ENCODE measurements at regions not wholly inside any gene's neighbourhood (a gene's known extent, or its start where the extent isn't known, plus 50 kb on each side); places are given as distances from the start of the nearest gene placed in this dataset.

DNA sequence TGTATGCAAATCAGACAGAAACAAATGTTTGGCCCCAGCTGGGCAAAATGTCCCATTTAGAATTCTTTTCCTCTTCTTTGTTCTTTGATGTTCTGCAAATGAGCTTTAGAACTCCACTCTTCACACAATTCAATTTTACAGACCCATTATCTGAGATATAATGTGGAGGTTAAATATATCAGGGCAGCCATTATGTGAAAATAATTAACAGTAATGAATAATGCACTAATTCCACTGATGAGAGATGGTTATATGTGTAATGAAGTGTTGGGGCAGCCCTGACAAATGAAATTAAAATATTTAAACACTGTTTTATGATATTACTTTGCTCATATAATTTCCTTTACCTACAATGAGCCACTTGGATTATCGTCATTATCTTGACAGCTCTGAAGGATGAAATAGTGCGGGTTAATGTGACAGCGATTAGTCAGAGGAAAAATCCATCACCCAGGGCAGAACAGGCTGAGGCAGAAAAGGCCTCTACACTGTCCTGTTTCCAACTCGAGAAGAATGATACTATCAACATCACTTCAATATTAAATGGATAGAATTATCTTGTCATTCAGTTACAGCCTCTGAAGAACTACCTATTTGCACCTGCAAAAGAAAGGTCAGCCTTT, 321.1 kb downstream of the RBM26 start:
- Histone ChIP-seq H3K4me1 (replicated peaks in 1 of 4; ENCODE audit: control insufficient read depth in 3 of 4, insufficient read depth in 4 of 4, low read length in 3 of 4) (no peaks in the 10 kb centered on the region), H4K8ac (ENCODE audit: extremely low read depth, insufficient read depth, low read length) (no peak overlapping the region), H4K91ac (replicated peaks; ENCODE audit: insufficient read length, low read length) (no peak overlapping the region), H3K23ac (ENCODE audit: insufficient read length) (no peak overlapping the region), H3K4me2 (ENCODE audit: insufficient read depth in 1 of 2, low read depth in 2 of 2, low read length in 2 of 2) (no peak overlapping the region), H3K79me1 (ENCODE audit: low read depth, low read length) (no peaks in the 10 kb centered on the region), H3K56ac (replicated peaks; ENCODE audit: insufficient read length, low read depth, low read length) (no peak overlapping the region), H3K14ac (ENCODE audit: insufficient read length) (no peak overlapping the region), H2BK12ac (ENCODE audit: low read depth, low read length) (no peak overlapping the region), H4K20me1 (replicated peaks in 1 of 2; ENCODE audit: control insufficient read depth in 1 of 2, insufficient read depth in 2 of 2, low read length in 2 of 2) (no peaks in the 10 kb centered on the region), H3K4ac (replicated peaks; ENCODE audit: insufficient read length, low read depth, low read length) (no peak overlapping the region), H2BK20ac (ENCODE audit: low read length) (no peak overlapping the region), H4K5ac (ENCODE audit: insufficient read length, low read depth, low read length) (no peak overlapping the region), H3K4me3 (ENCODE audit: extremely low read depth in 1 of 4, insufficient read depth in 2 of 4, low read depth in 3 of 4, low read length in 4 of 4) (no peak overlapping the region), H3K9me3 (ENCODE audit: insufficient read depth in 2 of 2, low read depth in 1 of 2, low read length in 1 of 2) (no peaks in the 10 kb centered on the region), H3K27ac (ENCODE audit: low read depth, low read length) (no peak overlapping the region), H2AFZ (ENCODE audit: low read length) (no peak overlapping the region), H3K79me2 (ENCODE audit: control insufficient read depth in 1 of 2, insufficient read depth in 2 of 2, low read length in 2 of 2) (no peaks in the 10 kb centered on the region), H3K23me2 (ENCODE audit: low read depth, low read length) (no peaks in the 10 kb centered on the region), H2BK5ac (ENCODE audit: low read depth, low read length) (no peak overlapping the region), H3K18ac (ENCODE audit: extremely low read depth, low read length) (no peak overlapping the region), H2BK15ac (ENCODE audit: low read length) (no peak overlapping the region), H3K27me3 (replicated peaks in 1 of 4; ENCODE audit: control insufficient read depth in 3 of 4, extremely low read depth in 1 of 4, insufficient read depth in 3 of 4, low read length in 3 of 4) (no peaks in the 10 kb centered on the region), H3K36me3 (ENCODE audit: control insufficient read depth in 2 of 4, insufficient read depth in 4 of 4, low read length in 3 of 4) (no peaks in the 10 kb centered on the region), H2BK120ac (replicated peaks; ENCODE audit: low read depth, low read length) (no peak overlapping the region), H3K9ac (replicated peaks in 1 of 4; ENCODE audit: extremely low read depth in 1 of 4, low read depth in 3 of 4, low read length in 3 of 4) (peak overlapping the region in 1 of 4 experiments; percentile 8; a peak in 1 of 7 replicates), H2AK5ac (ENCODE audit: low read depth, low read length) (no peak overlapping the region)
- ChIA-PET CTCF (ENCODE audit: partially characterized antibody) (no interaction called here), POLR2A (ENCODE audit: partially characterized antibody) (no interaction called here)
- FAIRE-seq (no peak), DNase-seq (ENCODE audit: low read depth in 1 of 2, low spot score in 2 of 2) (no peak)
- 81% methylated on average over 4 of the region's 4 CpGs; no CpG with 5 or more reads in 1 of the 2 experiments for WGBS, 2 experiments (ENCODE audit: extremely low coverage in 1 of 2, insufficient coverage in 1 of 2, insufficient read length in 1 of 2, insufficient replicate concordance in 2 of 2, low coverage in 1 of 2, low lambda C conversion rate in 2 of 2, missing lambda C conversion rate in 1 of 2)
- TF ChIP-seq CBX8 (IDR thresholded peaks at IDR 0.05; ENCODE audit: borderline replicate concordance, low read depth, low read length) (no peak), BACH1 (IDR thresholded peaks at IDR 0.05; ENCODE audit: low read length) (no peak), TAF7 (optimal IDR thresholded peaks at IDR 0.05; ENCODE audit: borderline replicate concordance, low read depth, low read length) (no peak), SIX5 (IDR thresholded peaks at IDR 0.05; ENCODE audit: low read depth, low read length) (no peak), BRCA1 (IDR thresholded peaks at IDR 0.05; ENCODE audit: low read depth, low read length) (no peak), SIN3A (conservative IDR thresholded peaks at IDR 0.05 in 1 of 2, IDR thresholded peaks at IDR 0.05 in 1 of 2; ENCODE audit: low read depth in 1 of 2, low read length in 2 of 2) (no peak), KDM4A (IDR thresholded peaks at IDR 0.05; ENCODE audit: low read depth, low read length, severe bottlenecking) (no peak), TBP (IDR thresholded peaks at IDR 0.05; ENCODE audit: low read depth, low read length) (no peak), RAD21 (IDR thresholded peaks at IDR 0.05 in 1 of 2, conservative IDR thresholded peaks at IDR 0.05 in 1 of 2; ENCODE audit: low read depth in 2 of 2, low read length in 2 of 2) (no peak), TAF1 (IDR thresholded peaks at IDR 0.05; ENCODE audit: low read depth, low read length) (no peak), RBBP5 (IDR thresholded peaks at IDR 0.05; ENCODE audit: borderline replicate concordance, low read depth, low read length) (no peak), POU5F1 (IDR thresholded peaks at IDR 0.05; ENCODE audit: low read depth, low read length) (no peak), POLR2AphosphoS5 (IDR thresholded peaks at IDR 0.05; ENCODE audit: low read depth, low read length) (no peak), KDM1A (IDR thresholded peaks at IDR 0.05; ENCODE audit: borderline replicate concordance, low read length) (no peak), POLR2A (IDR thresholded peaks at IDR 0.05; ENCODE audit: control extremely low read depth in 1 of 2, low read depth in 2 of 2, low read length in 2 of 2) (no peak)

All from H1 (cell line).